SKM-1 treated with dmso at 0.1 percent for 144 hours (cell line): ENCODE measurements at regions not wholly inside any gene's neighbourhood (a gene's known extent, or its start where the extent isn't known, plus 50 kb on each side); places are given as distances from the start of the nearest gene placed in this dataset.
"Not testable (repeated sequence)": the region's sequence is repeated elsewhere in the genome, so short reads cannot be mapped to it uniquely, and the experiment has no call there.

Source experiments
- DNase-seq: peaks from one replicate; lab custom pipeline; 2025; ENCODE audit not compliant: unreplicated experiment; lab: John Stamatoyannopoulos, UW

- DNase-seq: no peak
These were observed 236.4 kb downstream of the NFATC2 start for GRCh38 chr20:51306081-51306480.

- DNase-seq: no peak
These were observed 237.0 kb downstream of the NFATC2 start for GRCh38 chr20:51305316-51306052.

- DNase-seq: no peak
These were observed 238.5 kb downstream of the NFATC2 start for GRCh38 chr20:51303731-51304670.

- DNase-seq: no peak
These were observed 241.5 kb downstream of the NFATC2 start for GRCh38 chr20:51301026-51301425.

- DNase-seq: no peak
These were observed 242.4 kb downstream of the NFATC2 start for GRCh38 chr20:51300104-51300503.

GRCh38 chr20:51299413-51299812 is 243.1 kb downstream of the NFATC2 start:
- DNase-seq: no peak

- DNase-seq: no peak
These were observed 244.3 kb downstream of the NFATC2 start for GRCh38 chr20:51298141-51298749.

GRCh38 chr20:51287628-51288413 is 254.7 kb downstream of the NFATC2 start:
- no peak for DNase-seq

- DNase-seq: no peak
These were observed 255.8 kb downstream of the NFATC2 start for GRCh38 chr20:51286758-51287157.

- DNase-seq: no peak
These were observed 256.8 kb downstream of the NFATC2 start for GRCh38 chr20:51285684-51286083.

GRCh38 chr20:51284871-51285270 is 257.6 kb downstream of the NFATC2 start:
- DNase-seq: no peak

GRCh38 chr20:51284176-51284575 is 258.3 kb downstream of the NFATC2 start:
- no peak for DNase-seq

- DNase-seq: no peak
These were observed 258.6 kb upstream of the KCNG1 start for GRCh38 chr20:51281521-51281920.

- DNase-seq: no peak
These were observed 257.1 kb upstream of the KCNG1 start for GRCh38 chr20:51280047-51280446.

GRCh38 chr20:51277961-51278360 is 255.1 kb upstream of the KCNG1 start:
- no peak for DNase-seq

- DNase-seq: no peak
These were observed 253.4 kb upstream of the KCNG1 start for GRCh38 chr20:51276296-51276695.

- no peak for DNase-seq
These were observed 252.9 kb upstream of the KCNG1 start for GRCh38 chr20:51275826-51276225.

- no peak for DNase-seq
These were observed 252.3 kb upstream of the KCNG1 start for GRCh38 chr20:51275181-51275580.

GRCh38 chr20:51272401-51272800 is 249.5 kb upstream of the KCNG1 start:
- no peak for DNase-seq

- DNase-seq: no peak
These were observed 249.0 kb upstream of the KCNG1 start for GRCh38 chr20:51271931-51272330.

- DNase-seq: not testable (repeated sequence)
These were observed 248.4 kb upstream of the KCNG1 start for GRCh38 chr20:51271289-51271688.
